HepG2 (cell line): ENCODE measurements at regions not wholly inside any gene's neighbourhood (a gene's known extent, or its start where the extent isn't known, plus 50 kb on each side); places are given as distances from the start of the nearest gene placed in this dataset.

Source experiments
- ATAC-seq: fragments of 200-7000 bp; cut with Tn5 transposase; 3 replicates; pipeline ENCODE4 v1.9.1; 2020; ENCODE audit warnings: mild to moderate bottlenecking, moderate library complexity
- BruUV-seq: library from RNA; stranded (reverse); fragments of 400-500 nt; replicated peaks from 2 replicates; lab custom pipeline; 2021; lab: Mats Ljungman, UMichigan
- CTCF ChIA-PET: fragments of 300-600 bp; formaldehyde crosslinking; extraction: SDS; loops from one replicate; lab custom pipeline; 2021; ENCODE audit warnings: low total read pairs, inconsistent platforms, low intra/inter-chr PET ratio; lab: Yijun Ruan, JAX
- POLR2A ChIA-PET: fragments of 350-600 bp; sonication (Branson Sonifier 250); formaldehyde crosslinking; loops from one replicate; lab custom pipeline; 2020; ENCODE audit warnings: antibody characterized with exemption, inconsistent platforms; lab: Yijun Ruan, JAX
- DNase-seq: peaks from one replicate; pipeline ENCODE4 v3.0.0-alpha.2; 2015; ENCODE audit warnings: low spot score
- FAIRE-seq: peaks from 3 replicates; lab custom pipeline; 2011; peaks lifted over from hg19 to GRCh38; lab: Jason Lieb, UNC
- H2AFZ ChIP-seq: one replicate; pipeline ENCODE4 v1.6.1; 2011; ENCODE audit warnings: low read length, inconsistent platforms
- H3K27ac ChIP-seq: fragments of 300-600 bp; 3 replicates; pipeline ENCODE4 v1.8.0; 2011; ENCODE audit warnings: mixed run types, mild to moderate bottlenecking, mixed read lengths, low read length, inconsistent platforms; ENCODE audit not compliant: insufficient read depth; ENCODE audit errors: extremely low read length
- H3K27me3 ChIP-seq, 2 experiments: fragments of 200-600 bp in 1 of 2; 2 replicates in 1 of 2; 3 replicates in 1 of 2; pipeline versions ENCODE4 v1.6.0 to v1.8.0; 2011; ENCODE audit warnings: low read length in 2 of 2, mild to moderate bottlenecking in 2 of 2, moderate library complexity in 2 of 2, inconsistent platforms in 1 of 2; ENCODE audit not compliant: insufficient read depth in 2 of 2, control insufficient read depth in 1 of 2
- H3K36me3 ChIP-seq, 2 experiments: fragments of 200-600 bp in 1 of 2; replicated peaks in 1 of 2; 2 replicates in 1 of 2; 3 replicates in 1 of 2; pipeline versions ENCODE4 v1.5.1 to v1.8.0; 2011; ENCODE audit warnings: low read length in 2 of 2, inconsistent platforms in 1 of 2; ENCODE audit not compliant: insufficient read depth in 2 of 2, control insufficient read depth in 1 of 2
- H3K4me1 ChIP-seq: 2 replicates; pipeline ENCODE4 v1.5.1; 2012; ENCODE audit warnings: low read length, inconsistent platforms; ENCODE audit not compliant: insufficient read depth
- H3K4me2 ChIP-seq: 2 replicates; pipeline ENCODE4 v1.6.0; 2011; ENCODE audit warnings: low read depth, low read length, inconsistent platforms
- H3K4me3 ChIP-seq, 3 experiments: fragments of 200-600 bp in 1 of 3; sonication (generic), shearing (Covaris generic) in 1 of 3; replicated peaks in 1 of 3; 2 replicates each; pipeline ENCODE4 v1.5.1; 2011 to 2016; ENCODE audit warnings: low read length in 3 of 3, inconsistent platforms in 2 of 3, low read depth in 2 of 3, mild to moderate bottlenecking in 2 of 3, control low read depth in 1 of 3, mixed read lengths in 1 of 3; ENCODE audit not compliant: insufficient read depth in 1 of 3
- H3K79me2 ChIP-seq: one replicate; pipeline ENCODE4 v1.6.1; 2011; ENCODE audit warnings: low read length, inconsistent platforms; ENCODE audit not compliant: insufficient read depth
- H3K9ac ChIP-seq: 2 replicates; pipeline ENCODE4 v1.6.0; 2011; ENCODE audit warnings: mild to moderate bottlenecking, low read depth, low read length, inconsistent platforms; ENCODE audit not compliant: insufficient read depth
- H3K9me3 ChIP-seq: 2 replicates; pipeline ENCODE4 v1.5.1; 2012; ENCODE audit warnings: mild to moderate bottlenecking, low read length
- H4K20me1 ChIP-seq: 2 replicates; pipeline ENCODE4 v1.6.0; 2011; ENCODE audit warnings: inconsistent platforms, mild to moderate bottlenecking, low read length, moderate library complexity; ENCODE audit not compliant: insufficient read depth
- CENPT ChIP-seq: sonication (generic); formaldehyde crosslinking; IDR thresholded peaks from 2 replicates; pipeline ENCODE4 v1.8.0; 2022; ENCODE audit warnings: low read depth, mild to moderate bottlenecking, moderate library complexity, missing genetic modification reagents
- ESRRA ChIP-seq: sonication (generic); formaldehyde crosslinking; IDR thresholded peaks from 2 replicates; pipeline ENCODE4 v1.5.1; 2020; ENCODE audit warnings: mild to moderate bottlenecking, low read depth, missing genetic modification reagents
- MAF1 ChIP-seq: sonication (generic); formaldehyde crosslinking; IDR thresholded peaks from 2 replicates; pipeline ENCODE4 v1.5.0; 2020; ENCODE audit warnings: missing genetic modification reagents, borderline replicate concordance
- PPARG ChIP-seq: conservative IDR thresholded peaks from 2 replicates; pipeline ENCODE4 v1.6.1; 2016; ENCODE audit warnings: missing biosample characterization, missing genetic modification reagents
- ZBTB46 ChIP-seq: sonication (generic); formaldehyde crosslinking; IDR thresholded peaks from 2 replicates; pipeline ENCODE4 v1.4.0; 2020; ENCODE audit warnings: mild to moderate bottlenecking, missing genetic modification reagents, borderline replicate concordance
- ZFP41 ChIP-seq: sonication (generic); formaldehyde crosslinking; IDR thresholded peaks from 2 replicates; pipeline ENCODE4 v1.4.0; 2020; ENCODE audit warnings: mild to moderate bottlenecking, missing genetic modification reagents, borderline replicate concordance
- ZNF230 ChIP-seq: sonication (generic); formaldehyde crosslinking; IDR thresholded peaks from 2 replicates; pipeline ENCODE4 v1.4.0; 2020; ENCODE audit warnings: mild to moderate bottlenecking, missing genetic modification reagents
- ZNF607 ChIP-seq: sonication (generic); formaldehyde crosslinking; IDR thresholded peaks from 2 replicates; pipeline ENCODE4 v1.5.1; 2020; ENCODE audit warnings: missing genetic modification reagents, mild to moderate bottlenecking, borderline replicate concordance
- ZNF670 ChIP-seq: sonication (generic); formaldehyde crosslinking; IDR thresholded peaks from 2 replicates; pipeline ENCODE4 v1.8.0; 2022; ENCODE audit warnings: mild to moderate bottlenecking, missing genetic modification reagents, borderline replicate concordance
- ZNF724P ChIP-seq: sonication (generic); formaldehyde crosslinking; IDR thresholded peaks from 2 replicates; pipeline ENCODE4 v1.8.0; 2022; ENCODE audit warnings: missing genetic modification reagents, borderline replicate concordance
- WGBS: methylation state at CpG from one replicate; pipeline ENCODE4 v1.1.6; 2017; ENCODE audit warnings: low lambda C conversion rate; 5-methylcytosine and 5-hydroxymethylcytosine counted together
- in situ Hi-C: cut with HindIII; loops from 2 replicates; pipeline ENCODE4 v1.10.0; 2017; ENCODE audit warnings: low pct_unique_long_range_greater_than_20kb; ENCODE audit not compliant: extremely low pct_ligation_motif_present
- intact Hi-C: fragments of 100-400 bp; cut with micrococcal nuclease; formaldehyde crosslinking; loops from one replicate; pipeline ENCODE4 v1.10.0; 2022; ENCODE audit not compliant: unreplicated experiment
- TF ChIP-seq, protein P1 (sequence below): sonication (generic); formaldehyde crosslinking; IDR thresholded peaks from 2 replicates; pipeline ENCODE4 v1.4.0; 2020; ENCODE audit warnings: missing genetic modification reagents
- TF ChIP-seq, protein P2 (sequence below): sonication (generic); formaldehyde crosslinking; IDR thresholded peaks from 2 replicates; pipeline ENCODE4 v1.4.0; 2020; ENCODE audit warnings: missing genetic modification reagents

- 22% methylated on average over 1 of the region's 1 CpG for WGBS
- CTCF ChIA-PET, result no interaction called here
- peaks cover 10% of the 10 kb centered on the region; the same call in 1 of the 2 replicates for H3K9me3 ChIP-seq
- no peak overlapping the region for H3K4me2 ChIP-seq
- no TSS peak for BruUV-seq
- no peak overlapping the region for H3K27ac ChIP-seq
- intact Hi-C loops, result no loop called here
- H4K20me1 ChIP-seq, result no peaks in the 10 kb centered on the region
- H3K4me1 ChIP-seq, result no peaks in the 10 kb centered on the region
- no peak for ATAC-seq
- no peaks in the 10 kb centered on the region for H3K79me2 ChIP-seq
- TF ChIP-seq ESRRA (CRISPR knock-in tag) (no peak), ZNF724P (CRISPR knock-in tag) (no peak), ZNF607 (CRISPR knock-in tag) (no peak), MAF1 (CRISPR knock-in tag) (no peak), ZFP41 (CRISPR knock-in tag) (no peak), CENPT (CRISPR knock-in tag) (no peak), ZNF230 (CRISPR knock-in tag) (no peak), PPARG (CRISPR knock-in tag) (no peak), ZNF670 (CRISPR knock-in tag) (no peak), ZBTB46 (CRISPR knock-in tag) (no peak)
- TF ChIP-seq, protein P1, sequence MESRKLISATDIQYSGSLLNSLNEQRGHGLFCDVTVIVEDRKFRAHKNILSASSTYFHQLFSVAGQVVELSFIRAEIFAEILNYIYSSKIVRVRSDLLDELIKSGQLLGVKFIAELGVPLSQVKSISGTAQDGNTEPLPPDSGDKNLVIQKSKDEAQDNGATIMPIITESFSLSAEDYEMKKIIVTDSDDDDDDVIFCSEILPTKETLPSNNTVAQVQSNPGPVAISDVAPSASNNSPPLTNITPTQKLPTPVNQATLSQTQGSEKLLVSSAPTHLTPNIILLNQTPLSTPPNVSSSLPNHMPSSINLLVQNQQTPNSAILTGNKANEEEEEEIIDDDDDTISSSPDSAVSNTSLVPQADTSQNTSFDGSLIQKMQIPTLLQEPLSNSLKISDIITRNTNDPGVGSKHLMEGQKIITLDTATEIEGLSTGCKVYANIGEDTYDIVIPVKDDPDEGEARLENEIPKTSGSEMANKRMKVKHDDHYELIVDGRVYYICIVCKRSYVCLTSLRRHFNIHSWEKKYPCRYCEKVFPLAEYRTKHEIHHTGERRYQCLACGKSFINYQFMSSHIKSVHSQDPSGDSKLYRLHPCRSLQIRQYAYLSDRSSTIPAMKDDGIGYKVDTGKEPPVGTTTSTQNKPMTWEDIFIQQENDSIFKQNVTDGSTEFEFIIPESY (CRISPR knock-in tag), result no peak
- TF ChIP-seq, protein P2, sequence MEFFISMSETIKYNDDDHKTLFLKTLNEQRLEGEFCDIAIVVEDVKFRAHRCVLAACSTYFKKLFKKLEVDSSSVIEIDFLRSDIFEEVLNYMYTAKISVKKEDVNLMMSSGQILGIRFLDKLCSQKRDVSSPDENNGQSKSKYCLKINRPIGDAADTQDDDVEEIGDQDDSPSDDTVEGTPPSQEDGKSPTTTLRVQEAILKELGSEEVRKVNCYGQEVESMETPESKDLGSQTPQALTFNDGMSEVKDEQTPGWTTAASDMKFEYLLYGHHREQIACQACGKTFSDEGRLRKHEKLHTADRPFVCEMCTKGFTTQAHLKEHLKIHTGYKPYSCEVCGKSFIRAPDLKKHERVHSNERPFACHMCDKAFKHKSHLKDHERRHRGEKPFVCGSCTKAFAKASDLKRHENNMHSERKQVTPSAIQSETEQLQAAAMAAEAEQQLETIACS (CRISPR knock-in tag), result no peak
- POLR2A ChIA-PET, result no interaction called here
- H2AFZ ChIP-seq, result no peak overlapping the region
- no peak for DNase-seq
- in situ Hi-C loops, result no loop called here
- no peaks in the 10 kb centered on the region for H3K27me3 ChIP-seq
- no peak overlapping the region for H3K4me3 ChIP-seq
- H3K36me3 ChIP-seq, result no peaks in the 10 kb centered on the region
- FAIRE-seq, result no peak
- no peak overlapping the region for H3K9ac ChIP-seq
Observed at GRCh38 chr1:208921259-208921658, 662.3 kb upstream of the CAMK1G start.
